SH-SY5Y (cell line): ENCODE measurements at regions not wholly inside any gene's neighbourhood (a gene's known extent, or its start where the extent isn't known, plus 50 kb on each side); places are given as distances from the start of the nearest gene placed in this dataset.

Source experiments
- GATA2 ChIP-seq: IDR thresholded peaks from 2 replicates; pipeline ENCODE4 v1.6.1; 2011; ENCODE audit warnings: mild to moderate bottlenecking, low read depth, low read length
- GATA3 ChIP-seq: IDR thresholded peaks from 2 replicates; pipeline ENCODE4 v1.6.1; 2011; ENCODE audit warnings: low read depth, mild to moderate bottlenecking, low read length, moderate library complexity

GRCh38 chr1:212218911-212219310 is 66.3 kb upstream of the PPP2R5A start:
- no peak for TF ChIP-seq GATA3
- TF ChIP-seq GATA2, result no peak
